CD4-positive, alpha-beta T cell treated with Interleukin-6 at 100 ng/mL for 8 hours (primary cell): ENCODE measurements at regions not wholly inside any gene's neighbourhood (a gene's known extent, or its start where the extent isn't known, plus 50 kb on each side); places are given as distances from the start of the nearest gene placed in this dataset.

Source experiments
- DNase-seq: peaks from one replicate; pipeline ENCODE4 v3.0.0-alpha.2; 2020; ENCODE audit warnings: mixed read lengths, low spot score

- DNase-seq: no peak
Measured at GRCh38 chr1:5497503-5497902, 494.7 kb downstream of the NPHP4 start.

GRCh38 chr1:5495596-5496410, 496.4 kb downstream of the NPHP4 start:
- DNase-seq: no peak

DNA sequence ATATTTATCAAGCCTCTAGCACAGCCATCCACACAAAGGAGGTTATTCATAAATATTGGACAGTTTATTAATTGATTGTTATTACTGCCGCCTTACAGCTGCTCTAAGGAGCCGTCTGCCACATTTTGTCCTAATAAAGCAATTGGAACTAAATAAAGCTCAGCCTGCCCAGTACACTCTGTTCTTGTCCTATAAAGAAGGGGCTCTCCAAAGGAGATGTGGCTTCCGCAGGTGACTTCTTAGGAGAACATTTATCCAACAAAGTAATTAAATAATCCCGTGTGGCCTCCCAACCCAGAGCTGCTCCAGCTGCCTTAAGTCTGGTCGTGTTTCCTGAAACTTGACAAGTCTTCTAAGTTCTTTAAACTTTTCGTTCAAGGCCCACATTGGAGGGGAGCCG, 497.7 kb downstream of the NPHP4 start:
- DNase-seq: no peak

DNA sequence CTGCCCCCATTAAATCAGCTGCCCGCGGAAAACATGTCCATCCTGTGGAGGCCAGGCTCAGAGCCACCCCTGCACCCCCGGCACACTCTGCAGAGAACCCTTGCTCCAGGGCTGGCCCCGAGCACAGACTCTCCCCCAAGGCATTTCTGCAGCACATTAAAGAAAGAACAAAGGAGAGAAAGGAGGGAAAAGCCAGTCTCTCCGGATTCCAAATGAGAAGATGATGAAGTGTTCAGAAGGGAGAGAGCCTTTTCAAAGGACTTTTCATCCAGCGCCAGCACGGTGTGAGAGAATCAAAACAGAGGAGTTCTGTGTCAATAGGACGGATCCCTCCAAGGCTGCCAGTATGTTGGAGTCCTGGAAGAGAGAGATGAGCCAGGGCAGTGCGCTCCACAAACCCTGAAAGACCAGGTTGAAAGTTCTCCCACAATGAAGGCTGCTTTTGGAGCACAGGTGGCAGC, 498.3 kb downstream of the NPHP4 start:
- no peak for DNase-seq

DNA sequence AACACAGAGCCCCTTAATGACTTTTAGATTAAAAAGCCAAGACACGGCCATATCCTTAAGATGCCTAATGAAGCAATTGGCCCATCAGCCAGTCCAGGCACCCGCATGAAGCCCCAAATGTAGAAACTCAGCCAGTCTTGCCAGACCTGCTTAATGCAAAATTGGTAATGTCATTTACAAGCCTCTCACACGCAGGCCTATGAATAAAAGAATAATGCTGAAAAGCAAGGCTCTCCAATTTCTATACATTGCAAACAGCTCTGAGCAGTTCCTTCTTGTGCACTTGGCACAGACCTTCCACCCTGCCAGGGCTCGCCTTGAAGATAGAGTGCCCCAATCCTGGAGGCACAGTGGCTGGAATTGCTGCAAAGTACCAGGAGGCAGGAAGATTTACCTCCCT, 498.9 kb downstream of the NPHP4 start:
- no peak for DNase-seq

GRCh38 chr1:5492846-5493245, 499.4 kb downstream of the NPHP4 start:
- no peak for DNase-seq

GRCh38 chr1:5491207-5491904, 500.9 kb downstream of the NPHP4 start:
- DNase-seq: no peak

DNA sequence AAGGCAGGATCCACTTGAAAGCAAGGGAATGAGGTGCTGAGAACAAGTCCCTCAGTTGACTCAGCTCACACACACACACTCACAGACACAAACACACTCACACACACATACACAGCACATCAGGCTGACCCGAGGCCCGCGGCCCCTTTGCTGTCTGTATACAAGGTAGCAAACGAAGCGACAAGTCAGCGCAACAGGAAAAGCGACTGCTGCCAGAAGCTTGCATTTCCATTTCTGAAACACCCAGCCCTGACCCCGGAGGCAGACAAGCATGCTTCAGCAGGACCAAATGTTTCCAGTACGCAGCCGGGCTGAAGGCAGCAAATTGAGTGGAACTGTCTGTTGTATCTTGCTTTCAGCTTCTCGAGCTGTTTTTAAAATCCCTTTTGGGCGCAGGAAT, 501.6 kb downstream of the NPHP4 start:
- no peak for DNase-seq

- DNase-seq: no peak
Measured at GRCh38 chr1:5488448-5488847, 503.8 kb downstream of the NPHP4 start.

DNA sequence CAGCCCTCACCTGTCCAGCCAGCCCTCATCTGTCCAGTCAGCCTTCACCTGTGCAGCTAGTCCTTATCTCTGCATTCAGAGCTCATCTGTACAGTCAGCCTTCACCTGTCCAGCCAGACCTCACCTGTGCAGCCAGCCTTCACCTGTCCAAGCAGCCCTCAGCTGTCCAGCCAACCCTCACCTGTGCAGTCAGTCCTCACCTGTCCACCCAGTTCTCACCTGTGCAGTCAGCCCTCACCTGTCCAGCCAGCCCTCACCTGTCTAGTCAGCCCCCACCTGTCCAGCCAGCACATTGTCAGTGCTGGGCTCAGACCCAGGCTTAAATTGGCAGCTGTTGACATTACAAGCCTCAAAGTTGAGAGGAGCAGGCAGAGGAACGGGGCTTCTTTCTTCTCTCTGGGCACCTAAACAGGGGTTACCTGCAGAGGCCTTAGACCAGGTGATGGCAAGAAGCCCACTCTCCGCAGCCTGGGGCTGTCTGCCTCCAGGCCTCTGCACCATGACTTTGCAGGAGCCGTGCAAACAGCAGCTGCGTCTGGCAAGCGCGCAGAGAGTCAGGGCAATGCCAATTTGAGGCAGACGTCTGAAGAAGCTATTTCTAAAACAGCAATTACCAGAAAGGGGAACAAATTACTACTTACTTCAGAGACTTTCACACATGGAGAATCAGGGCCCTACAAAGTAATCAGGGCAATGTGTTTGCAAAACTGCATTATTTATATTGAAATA, 506.1 kb downstream of the NPHP4 start:
- no peak for DNase-seq

GRCh38 chr1:5485436-5485835, 506.8 kb downstream of the NPHP4 start:
- no peak for DNase-seq

GRCh38 chr1:5484451-5485165, 507.6 kb downstream of the NPHP4 start:
- DNase-seq: no peak

DNA sequence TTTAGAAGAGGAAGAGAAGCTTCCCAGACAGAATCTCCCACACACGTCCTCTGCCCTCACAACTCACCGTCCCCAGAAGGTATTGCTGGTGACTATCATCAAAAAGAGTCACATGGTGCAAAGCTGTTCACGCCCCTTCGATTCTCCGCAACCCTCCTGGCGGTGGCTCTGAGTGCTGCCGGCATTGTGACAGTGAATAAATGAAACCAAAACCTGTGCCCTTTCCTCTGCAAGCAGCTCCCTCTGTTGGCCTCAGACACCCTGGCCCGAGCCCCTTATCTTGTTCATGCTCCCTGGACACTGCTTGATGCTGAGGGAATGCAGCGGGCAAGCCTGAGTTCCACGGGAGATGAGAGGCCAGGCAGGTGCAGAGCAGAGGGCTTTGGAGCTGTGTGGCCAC, 510.3 kb downstream of the NPHP4 start:
- no peak for DNase-seq

GRCh38 chr1:5480906-5481305, 511.3 kb downstream of the NPHP4 start:
- no peak for DNase-seq

DNA sequence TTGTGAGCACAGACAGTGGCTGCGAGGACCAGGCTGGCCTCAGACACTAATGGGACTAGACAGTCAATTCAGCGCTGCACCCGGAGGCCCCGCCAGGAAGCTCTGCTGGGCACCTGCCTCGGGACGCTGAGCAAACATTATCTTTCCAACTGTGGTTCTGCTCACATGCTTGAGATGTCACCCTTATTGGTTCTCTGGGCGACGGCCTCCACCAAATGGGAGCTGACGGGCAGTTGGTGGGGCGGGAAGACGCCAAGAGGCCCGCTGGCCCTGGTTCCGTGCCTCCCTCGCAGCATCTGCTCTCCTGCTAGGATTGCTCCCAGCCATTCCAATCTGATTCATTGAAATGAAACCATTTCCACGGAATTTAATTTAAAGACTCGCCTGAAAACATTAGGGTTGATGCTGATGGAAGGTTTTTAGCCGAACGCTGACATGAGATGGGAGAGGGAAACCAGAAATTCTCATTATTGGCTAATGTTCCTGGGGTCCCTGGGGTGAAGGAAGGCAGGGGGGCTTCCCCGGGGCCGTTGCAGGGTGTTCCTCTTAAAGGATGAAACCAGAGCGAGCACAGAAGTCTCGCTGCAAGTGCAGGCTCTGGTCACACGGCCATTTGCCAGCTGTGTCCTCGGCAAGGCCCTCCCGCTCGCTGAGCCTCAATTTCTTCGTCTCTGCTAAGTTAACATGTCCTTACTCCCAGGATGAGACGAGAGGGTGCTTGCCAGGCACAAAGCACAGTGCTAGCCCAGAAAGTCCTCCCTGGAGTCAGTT, 512.2 kb downstream of the NPHP4 start:
- no peak for DNase-seq

DNA sequence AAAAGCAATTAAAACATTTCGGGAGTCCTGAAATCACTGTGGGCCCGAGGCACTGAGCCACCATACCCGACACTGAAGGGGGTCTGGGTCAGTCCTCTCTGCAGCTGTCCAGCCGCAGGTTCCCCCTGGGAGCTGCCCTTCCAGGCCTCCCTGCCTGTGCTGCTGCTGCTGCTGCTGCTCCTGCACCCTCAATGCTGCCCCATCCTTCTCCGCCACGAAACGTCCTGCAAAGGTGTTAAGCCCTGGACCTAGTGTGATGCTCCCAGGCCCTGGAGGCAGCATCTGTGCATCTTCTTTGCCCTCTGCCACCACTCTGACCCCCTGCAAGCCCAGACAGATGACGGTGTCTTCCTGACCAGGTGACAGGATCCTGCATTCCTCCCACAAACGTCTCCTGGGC, 513.3 kb downstream of the NPHP4 start:
- no peak for DNase-seq

DNA sequence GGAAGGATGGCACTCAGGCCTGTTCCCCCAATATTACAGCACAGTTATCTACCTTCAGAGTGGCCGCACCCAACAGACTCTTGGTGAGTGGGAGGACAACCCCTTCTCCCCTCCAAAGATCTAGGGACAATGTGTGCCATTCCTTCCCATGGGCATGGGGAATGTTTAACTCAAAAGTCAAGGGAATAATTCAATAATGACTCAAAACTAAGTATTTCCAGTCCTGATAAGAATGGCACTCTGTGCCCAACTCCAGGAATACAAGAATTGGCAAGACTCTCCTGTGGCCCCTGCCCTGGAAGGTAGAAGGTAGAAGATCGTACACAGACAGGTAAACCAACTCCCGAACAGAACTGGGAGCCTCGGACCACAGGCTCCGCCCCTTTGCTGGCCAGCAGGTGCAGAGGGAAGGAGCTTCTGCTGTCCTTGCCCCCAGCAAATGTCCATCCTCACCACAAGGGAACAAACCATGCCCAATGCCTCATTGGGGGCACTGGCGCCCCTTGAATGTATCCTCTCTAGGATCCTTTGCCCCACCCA, 514.0 kb downstream of the NPHP4 start:
- no peak for DNase-seq

DNA sequence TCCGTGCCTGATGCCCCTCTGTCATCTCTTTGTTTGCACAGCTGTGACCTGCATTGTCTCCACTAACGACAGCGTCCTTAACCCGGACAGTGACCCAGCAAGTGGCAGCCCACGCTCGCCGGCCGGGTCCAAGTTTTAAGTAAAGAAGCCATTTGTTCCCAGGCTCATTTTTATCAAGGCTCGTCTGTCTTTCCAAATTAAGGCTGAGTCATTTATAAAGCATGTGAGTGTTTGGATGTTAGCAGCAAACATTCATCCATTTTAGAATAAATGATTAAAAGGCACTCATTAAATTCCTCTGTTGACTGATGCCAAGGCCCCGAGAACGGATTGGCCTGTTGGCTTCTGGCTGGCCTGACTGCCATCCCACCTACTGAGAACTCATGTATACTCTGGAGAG, 514.5 kb downstream of the NPHP4 start:
- no peak for DNase-seq

- no peak for DNase-seq
Measured at GRCh38 chr1:5475572-5475971, 516.7 kb downstream of the NPHP4 start.

DNA sequence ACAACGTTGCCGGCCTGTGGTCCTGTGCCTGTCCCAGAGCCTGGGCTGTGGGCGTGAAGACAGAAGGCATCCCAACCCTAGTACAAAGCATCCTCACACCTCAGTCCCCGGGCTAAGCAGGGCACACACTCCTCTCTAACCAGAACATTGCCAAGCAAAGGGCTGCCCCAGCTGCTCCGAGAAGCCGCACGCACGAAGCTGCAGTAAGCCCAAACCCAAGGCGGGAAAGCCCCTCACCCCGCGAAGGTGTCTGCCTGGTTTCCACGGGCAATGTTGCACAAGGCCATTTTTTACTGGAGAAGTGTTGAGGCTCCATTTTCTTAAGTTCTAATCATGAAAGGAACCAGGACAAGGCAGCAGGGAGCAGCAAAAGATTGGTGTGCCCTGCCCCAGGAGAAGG, 519.0 kb downstream of the NPHP4 start:
- DNase-seq: no peak

GRCh38 chr1:5466487-5466886, 525.7 kb downstream of the NPHP4 start:
- no peak for DNase-seq
